SU-DHL-6 (cell line): ENCODE measurements at regions not wholly inside any gene's neighbourhood (a gene's known extent, or its start where the extent isn't known, plus 50 kb on each side); places are given as distances from the start of the nearest gene placed in this dataset.

Experiments
- H2AFZ ChIP-seq: fragments of 200-600 bp; sonication (generic); 2 replicates; pipeline ENCODE4 v1.6.1; 2014; ENCODE audit warnings: low read depth, mild to moderate bottlenecking, moderate library complexity, mixed read lengths, antibody characterized with exemption, low read length; ENCODE audit not compliant: severe bottlenecking
- H3F3A ChIP-seq: fragments of 200-600 bp; shearing (Covaris generic); 2 replicates; pipeline ENCODE4 v1.6.0; 2016; ENCODE audit warnings: antibody characterized with exemption, mild to moderate bottlenecking; ENCODE audit not compliant: insufficient read depth
- H3K27ac ChIP-seq: fragments of 200-600 bp; sonication (generic); 2 replicates; pipeline ENCODE4 v1.5.1; 2016; ENCODE audit warnings: low read depth, mild to moderate bottlenecking, low read length, moderate library complexity, mixed read lengths
- H3K27me3 ChIP-seq: fragments of 200-600 bp; sonication (generic), shearing (Covaris generic); 2 replicates; pipeline ENCODE4 v1.6.0; 2014; ENCODE audit warnings: mild to moderate bottlenecking, low read length
- H3K36me3 ChIP-seq: fragments of 200-600 bp; sonication (generic); 2 replicates; pipeline ENCODE4 v1.6.1; 2014; ENCODE audit warnings: mild to moderate bottlenecking, low read length, mixed read lengths
- H3K4me2 ChIP-seq: fragments of 300-600, 200-600 bp; shearing (Covaris generic), sonication (generic); 2 replicates; pipeline ENCODE4 v1.6.0; 2014; ENCODE audit warnings: low read length, low read depth, mild to moderate bottlenecking; ENCODE audit not compliant: poor library complexity, severe bottlenecking
- H3K4me3 ChIP-seq: fragments of 200-600 bp; sonication (generic); 2 replicates; pipeline ENCODE4 v1.5.1; 2014; ENCODE audit warnings: antibody characterized with exemption, low read length, mild to moderate bottlenecking, mixed read lengths; ENCODE audit not compliant: insufficient read depth, poor library complexity, severe bottlenecking
- H3K79me2 ChIP-seq: fragments of 200-600 bp; sonication (generic); 2 replicates; pipeline ENCODE4 v1.6.1; 2014; ENCODE audit warnings: mild to moderate bottlenecking, low read length, moderate library complexity; ENCODE audit not compliant: insufficient read depth
- H3K9ac ChIP-seq: fragments of 200-600 bp; sonication (generic); 2 replicates; pipeline ENCODE4 v1.7.0; 2014; ENCODE audit warnings: mild to moderate bottlenecking, low read length
- H3K9me2 ChIP-seq: fragments of 200-600 bp; sonication (generic); replicated peaks from 2 replicates; pipeline ENCODE4 v1.6.1; 2014; ENCODE audit warnings: low read length; ENCODE audit not compliant: insufficient read depth
- H3K9me3 ChIP-seq: fragments of 200-600 bp; sonication (generic); 2 replicates; pipeline ENCODE4 v1.6.1; 2014; ENCODE audit warnings: low read length, mixed read lengths; ENCODE audit not compliant: insufficient read depth
- H4K20me1 ChIP-seq: fragments of 200-600 bp; sonication (generic); 2 replicates; pipeline ENCODE4 v1.6.1; 2014; ENCODE audit warnings: low read depth, mild to moderate bottlenecking, antibody characterized with exemption, low read length, moderate library complexity, mixed read lengths
- EZH2phosphoT487 ChIP-seq: fragments of 200-600 bp; sonication (generic), shearing (Covaris generic); conservative IDR thresholded peaks from 2 replicates; pipeline ENCODE4 v1.6.1; 2018; ENCODE audit warnings: mild to moderate bottlenecking, antibody characterized with exemption, low read length, moderate library complexity, mixed read lengths
- TF ChIP-seq, protein P1 (sequence below): fragments of 200-600 bp; sonication (generic); IDR thresholded peaks from one replicate; pipeline ENCODE4 v1.5.1; 2017; ENCODE audit warnings: antibody characterized with exemption, mild to moderate bottlenecking, low read length, moderate library complexity; ENCODE audit not compliant: insufficient read depth, poor library complexity, severe bottlenecking

DNA sequence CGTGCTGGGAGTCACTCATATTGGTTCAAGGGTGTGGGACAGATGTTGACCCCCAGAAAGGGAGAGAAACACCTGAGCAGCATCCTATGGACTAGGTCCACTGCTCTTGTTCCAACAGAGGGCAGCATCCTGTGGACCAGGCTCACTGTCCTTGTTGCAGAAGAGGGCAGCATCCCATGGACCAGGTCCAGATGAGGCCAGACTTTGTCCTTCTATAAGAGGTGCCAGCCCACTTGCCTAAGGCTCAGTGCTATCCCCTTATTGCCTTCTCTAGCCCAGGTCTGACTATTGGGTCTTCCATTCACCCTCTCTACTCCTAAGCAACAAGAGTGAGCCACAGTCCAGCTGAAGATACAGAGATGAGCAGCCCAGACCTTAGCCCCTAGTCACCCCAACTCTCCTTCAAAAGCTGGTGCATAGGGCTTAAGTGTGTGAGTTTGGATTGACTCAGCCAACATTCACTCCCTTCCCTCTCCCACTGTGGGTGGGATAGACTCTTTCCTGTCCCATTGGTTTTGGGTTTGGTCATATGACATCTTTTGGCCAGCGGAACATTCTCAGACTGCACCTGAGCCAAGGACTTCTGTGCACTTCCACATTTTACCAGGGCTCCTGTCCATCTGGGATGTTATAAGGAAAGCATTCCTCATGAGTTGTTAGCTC lies 132.4 kb upstream of the GPC1 start:
- Histone ChIP-seq H3K27me3 (no peaks in the 10 kb centered on the region), H3K9me3 (no peaks in the 10 kb centered on the region), H3K9me2 (no peaks in the 10 kb centered on the region), H3K36me3 (no peaks in the 10 kb centered on the region), H3K79me2 (no peaks in the 10 kb centered on the region), H3F3A (no peaks in the 10 kb centered on the region), H4K20me1 (no peaks in the 10 kb centered on the region), H3K4me3 (no peak overlapping the region), H3K27ac (no peak overlapping the region), H3K4me2 (no peak overlapping the region), H3K9ac (no peak overlapping the region), H2AFZ (no peak overlapping the region)
- TF ChIP-seq EZH2phosphoT487: no peak
- TF ChIP-seq, protein P1, sequence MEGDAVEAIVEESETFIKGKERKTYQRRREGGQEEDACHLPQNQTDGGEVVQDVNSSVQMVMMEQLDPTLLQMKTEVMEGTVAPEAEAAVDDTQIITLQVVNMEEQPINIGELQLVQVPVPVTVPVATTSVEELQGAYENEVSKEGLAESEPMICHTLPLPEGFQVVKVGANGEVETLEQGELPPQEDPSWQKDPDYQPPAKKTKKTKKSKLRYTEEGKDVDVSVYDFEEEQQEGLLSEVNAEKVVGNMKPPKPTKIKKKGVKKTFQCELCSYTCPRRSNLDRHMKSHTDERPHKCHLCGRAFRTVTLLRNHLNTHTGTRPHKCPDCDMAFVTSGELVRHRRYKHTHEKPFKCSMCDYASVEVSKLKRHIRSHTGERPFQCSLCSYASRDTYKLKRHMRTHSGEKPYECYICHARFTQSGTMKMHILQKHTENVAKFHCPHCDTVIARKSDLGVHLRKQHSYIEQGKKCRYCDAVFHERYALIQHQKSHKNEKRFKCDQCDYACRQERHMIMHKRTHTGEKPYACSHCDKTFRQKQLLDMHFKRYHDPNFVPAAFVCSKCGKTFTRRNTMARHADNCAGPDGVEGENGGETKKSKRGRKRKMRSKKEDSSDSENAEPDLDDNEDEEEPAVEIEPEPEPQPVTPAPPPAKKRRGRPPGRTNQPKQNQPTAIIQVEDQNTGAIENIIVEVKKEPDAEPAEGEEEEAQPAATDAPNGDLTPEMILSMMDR: no peak

DNA sequence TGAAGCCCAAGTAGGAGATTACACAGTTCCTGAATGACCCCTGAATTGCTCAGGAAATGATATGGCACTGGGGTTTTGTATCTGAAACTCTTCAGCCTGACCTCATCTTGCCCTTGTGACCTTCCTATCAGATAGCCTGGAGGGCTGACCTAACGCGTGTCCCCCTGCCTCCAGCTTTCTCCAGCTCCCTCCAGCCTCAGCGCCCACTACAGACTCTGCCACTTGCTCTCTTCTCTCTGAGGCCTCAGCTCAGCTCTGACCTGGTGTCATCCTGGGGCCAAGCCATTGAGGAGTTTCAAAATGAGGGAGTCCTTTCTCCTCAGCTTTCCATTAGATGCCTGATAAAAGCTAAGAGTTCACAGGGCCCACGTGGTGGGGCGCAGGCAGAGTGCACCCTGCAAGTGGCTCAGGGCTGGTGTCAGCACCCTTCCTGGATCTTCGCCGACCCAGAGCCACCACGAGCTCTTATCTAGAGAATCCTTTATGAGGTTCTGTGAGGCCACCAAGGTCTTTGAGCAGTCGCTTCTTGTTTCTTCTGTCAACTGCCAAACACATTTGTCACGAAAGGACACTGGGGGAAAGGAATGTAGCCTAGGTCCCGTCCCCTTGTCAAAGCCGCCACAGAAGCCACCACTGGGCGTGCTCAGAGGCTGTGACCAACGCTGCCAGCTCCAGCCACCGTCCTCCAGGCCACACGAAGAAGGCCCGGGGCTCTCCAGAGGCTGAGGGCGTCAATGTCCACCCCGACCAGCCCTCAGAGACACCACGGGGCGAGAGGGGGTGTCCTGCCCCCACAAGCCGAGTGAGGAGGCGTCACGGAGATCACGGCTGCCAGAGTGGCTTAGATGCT lies 131.3 kb upstream of the GPC1 start:
- no peak overlapping the region for H3K4me2 ChIP-seq
- no peaks in the 10 kb centered on the region for H3K79me2 ChIP-seq
- no peaks in the 10 kb centered on the region for H3K9me2 ChIP-seq
- no peak overlapping the region for H3K27ac ChIP-seq
- no peak for TF ChIP-seq EZH2phosphoT487
- TF ChIP-seq, protein P1: no peak
- no peaks in the 10 kb centered on the region for H3K9me3 ChIP-seq
- no peak overlapping the region for H3K9ac ChIP-seq
- no peaks in the 10 kb centered on the region for H3K27me3 ChIP-seq
- no peaks in the 10 kb centered on the region for H3F3A ChIP-seq
- no peaks in the 10 kb centered on the region for H4K20me1 ChIP-seq
- no peak overlapping the region for H3K4me3 ChIP-seq
- H3K36me3 ChIP-seq: no peaks in the 10 kb centered on the region
- no peak overlapping the region for H2AFZ ChIP-seq

DNA sequence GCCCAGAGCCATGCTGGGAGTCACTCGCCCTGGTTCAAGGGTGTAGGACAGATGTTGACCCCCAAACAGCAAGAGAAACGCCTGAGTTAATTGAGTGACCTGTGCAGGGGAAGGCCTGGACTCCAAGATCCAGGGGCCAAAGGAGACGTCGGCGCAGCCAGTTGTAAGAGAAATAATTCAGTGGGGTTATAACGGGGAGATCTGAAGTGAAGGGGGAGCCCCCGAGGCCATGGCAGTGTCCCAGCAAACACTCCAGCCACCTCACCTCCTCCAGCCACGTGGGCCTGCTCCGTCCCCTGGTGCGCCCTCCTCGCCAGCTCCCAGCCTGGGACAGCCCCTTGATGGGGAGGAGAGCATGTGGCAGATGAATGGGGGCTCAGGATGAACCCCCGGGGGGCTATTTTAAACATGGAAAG lies 130.7 kb upstream of the GPC1 start:
- H3F3A ChIP-seq: no peaks in the 10 kb centered on the region
- H3K27me3 ChIP-seq: no peaks in the 10 kb centered on the region
- H3K9me3 ChIP-seq: no peaks in the 10 kb centered on the region
- no peaks in the 10 kb centered on the region for H3K9me2 ChIP-seq
- H3K4me3 ChIP-seq: no peak overlapping the region
- H3K4me2 ChIP-seq: no peak overlapping the region
- no peaks in the 10 kb centered on the region for H4K20me1 ChIP-seq
- no peak overlapping the region for H3K27ac ChIP-seq
- H3K9ac ChIP-seq: no peak overlapping the region
- no peaks in the 10 kb centered on the region for H3K79me2 ChIP-seq
- no peak for TF ChIP-seq EZH2phosphoT487
- TF ChIP-seq, protein P1: no peak
- H2AFZ ChIP-seq: no peak overlapping the region
- no peaks in the 10 kb centered on the region for H3K36me3 ChIP-seq
